PC-3 (cell line): ENCODE measurements at regions not wholly inside any gene's neighbourhood (a gene's known extent, or its start where the extent isn't known, plus 50 kb on each side); places are given as distances from the start of the nearest gene placed in this dataset.

ENCODE experiments used
- ATAC-seq: fragments of 200-7000 bp; cut with Tn5 transposase; 2 replicates; pipeline ENCODE4 v1.9.1; 2020; ENCODE audit warnings: mild to moderate bottlenecking, moderate library complexity
- BruUV-seq: library from RNA; stranded (reverse); fragments of 400-500 nt; replicated peaks from 2 replicates; lab custom pipeline; 2021; lab: Mats Ljungman, UMichigan
- CTCF ChIA-PET: fragments of 300-600 bp; sonication (Branson Sonifier 250); formaldehyde crosslinking; loops from one replicate; lab custom pipeline; 2022; ENCODE audit warnings: antibody characterized with exemption; lab: Charles Lee
- POLR2A ChIA-PET: fragments of 300-600 bp; sonication (Branson Sonifier 250); formaldehyde crosslinking; loops from one replicate; lab custom pipeline; 2022; ENCODE audit warnings: antibody characterized with exemption; ENCODE audit not compliant: unreplicated experiment; lab: Charles Lee
- DNase-seq: peaks from one replicate; pipeline ENCODE4 v3.0.0-alpha.2; 2015
- H2AFZ ChIP-seq: fragments of 300-600 bp; sonication (generic); 2 replicates; pipeline ENCODE4 v1.6.0; 2016; ENCODE audit warnings: antibody characterized with exemption, low read length
- H3F3A ChIP-seq: fragments of 300-600 bp; sonication (generic); one replicate; pipeline ENCODE4 v1.6.0; 2017; ENCODE audit warnings: antibody characterized with exemption, low read length, control low read depth, mild to moderate bottlenecking; ENCODE audit not compliant: unreplicated experiment
- H3K27ac ChIP-seq: fragments of 300-600 bp; sonication (generic); 2 replicates; pipeline ENCODE4 v1.5.1; 2016; ENCODE audit warnings: mild to moderate bottlenecking, low read length
- H3K27me3 ChIP-seq: fragments of 300-600 bp; sonication (generic); 2 replicates; pipeline ENCODE4 v1.6.1; 2016; ENCODE audit warnings: low read length, mixed read lengths
- H3K36me3 ChIP-seq: fragments of 300-600 bp; sonication (generic); 2 replicates; pipeline ENCODE4 v1.6.1; 2016; ENCODE audit warnings: low read depth, mixed run types, low read length, mixed read lengths
- H3K4me1 ChIP-seq: fragments of 300-600 bp; sonication (generic); 2 replicates; pipeline ENCODE4 v1.5.1; 2016; ENCODE audit warnings: low read length; ENCODE audit not compliant: insufficient read depth
- H3K4me2 ChIP-seq: fragments of 300-600 bp; sonication (generic); 2 replicates; pipeline ENCODE4 v1.6.0; 2016; ENCODE audit warnings: low read length
- H3K4me3 ChIP-seq: fragments of 300-600 bp; sonication (generic); 2 replicates; pipeline ENCODE4 v1.5.1; 2016; ENCODE audit warnings: mild to moderate bottlenecking, low read length, mixed read lengths
- H3K79me2 ChIP-seq: fragments of 300-600 bp; sonication (generic); 2 replicates; pipeline ENCODE4 v1.6.1; 2017; ENCODE audit warnings: low read length, mixed read lengths
- H3K9ac ChIP-seq: fragments of 300-600 bp; sonication (generic); 2 replicates; pipeline ENCODE4 v1.6.0; 2016; ENCODE audit warnings: mild to moderate bottlenecking, low read length
- H3K9me2 ChIP-seq: fragments of 300-600 bp; sonication (generic); replicated peaks from 2 replicates; pipeline ENCODE4 v1.6.1; 2016; ENCODE audit warnings: mixed run types, low read length, mixed read lengths
- H3K9me3 ChIP-seq: fragments of 300-600 bp; sonication (generic); 2 replicates; pipeline ENCODE4 v1.6.1; 2016; ENCODE audit warnings: low read length, mixed read lengths
- H4K20me1 ChIP-seq: fragments of 300-600 bp; sonication (generic); 2 replicates; pipeline ENCODE4 v1.6.1; 2016; ENCODE audit warnings: low read length, mixed read lengths
- EZH2 ChIP-seq: fragments of 300-600 bp; sonication (generic); IDR thresholded peaks from one replicate; pipeline ENCODE4 v1.6.1; 2017; ENCODE audit warnings: antibody characterized with exemption, mild to moderate bottlenecking, low read length; ENCODE audit not compliant: unreplicated experiment
- EZH2phosphoT487 ChIP-seq: fragments of 300-600 bp; sonication (generic); IDR thresholded peaks from 2 replicates; pipeline ENCODE4 v1.6.1; 2018; ENCODE audit warnings: mild to moderate bottlenecking, antibody characterized with exemption, low read length, borderline replicate concordance
- intact Hi-C: fragments of 100-400 bp; cut with micrococcal nuclease; formaldehyde crosslinking; loops from 2 replicates; pipeline ENCODE4 v1.9.0; 2023
- TF ChIP-seq, protein P1 (sequence below): fragments of 300-600 bp; sonication (generic); conservative IDR thresholded peaks from 2 replicates; pipeline ENCODE4 v1.5.1; 2017; ENCODE audit warnings: antibody characterized with exemption, low read depth, mild to moderate bottlenecking, low read length

DNA sequence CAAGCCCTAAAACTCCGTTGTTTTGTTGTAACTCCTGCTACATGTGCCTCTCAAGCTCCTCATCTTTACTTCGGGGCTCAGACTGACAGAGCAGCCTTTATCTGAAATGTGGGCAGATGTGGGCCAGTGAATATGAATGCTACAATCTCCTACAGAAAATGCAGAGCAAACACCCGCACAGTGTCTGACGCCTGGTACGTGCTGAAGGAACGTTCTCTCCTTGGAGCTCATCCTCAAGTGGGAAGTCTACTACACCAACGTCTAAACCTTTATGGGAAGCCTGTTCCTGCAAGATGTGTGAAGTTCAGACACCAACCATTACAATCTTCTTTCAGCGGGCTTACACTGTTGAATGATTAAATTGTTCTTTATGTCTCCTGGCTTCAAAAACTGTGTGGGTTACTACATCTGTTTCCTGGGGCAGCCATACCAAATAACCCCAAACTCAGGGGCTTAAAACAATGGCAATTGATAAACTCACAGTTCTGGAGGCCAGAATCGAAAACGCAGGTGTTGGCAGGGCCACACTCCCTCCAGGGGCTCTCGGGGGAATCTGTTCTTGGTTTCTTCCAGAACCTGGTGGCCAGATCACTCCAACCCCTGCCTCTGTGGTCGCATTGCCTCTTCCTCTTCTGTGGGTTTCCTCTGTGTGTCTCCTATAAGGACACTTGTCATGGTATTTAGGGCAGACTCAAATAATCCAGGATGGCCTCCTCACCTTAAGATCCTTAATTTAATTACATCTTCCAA lies 179.7 kb upstream of the PLXNC1 start:
- Histone ChIP-seq H3K9me2 (no peaks in the 10 kb centered on the region), H3K9me3 (no peaks in the 10 kb centered on the region; the same call in 1 of the 2 replicates), H3K36me3 (no peaks in the 10 kb centered on the region), H3F3A (no peaks in the 10 kb centered on the region), H4K20me1 (no peaks in the 10 kb centered on the region), H3K27me3 (no peaks in the 10 kb centered on the region), H2AFZ (no peak overlapping the region), H3K79me2 (no peaks in the 10 kb centered on the region), H3K4me3 (no peak overlapping the region), H3K9ac (no peak overlapping the region), H3K4me1 (no peaks in the 10 kb centered on the region), H3K27ac (no peak overlapping the region), H3K4me2 (no peak overlapping the region)
- ATAC-seq = no peak
- TF ChIP-seq EZH2phosphoT487 = no peak
- TF ChIP-seq, protein P1, sequence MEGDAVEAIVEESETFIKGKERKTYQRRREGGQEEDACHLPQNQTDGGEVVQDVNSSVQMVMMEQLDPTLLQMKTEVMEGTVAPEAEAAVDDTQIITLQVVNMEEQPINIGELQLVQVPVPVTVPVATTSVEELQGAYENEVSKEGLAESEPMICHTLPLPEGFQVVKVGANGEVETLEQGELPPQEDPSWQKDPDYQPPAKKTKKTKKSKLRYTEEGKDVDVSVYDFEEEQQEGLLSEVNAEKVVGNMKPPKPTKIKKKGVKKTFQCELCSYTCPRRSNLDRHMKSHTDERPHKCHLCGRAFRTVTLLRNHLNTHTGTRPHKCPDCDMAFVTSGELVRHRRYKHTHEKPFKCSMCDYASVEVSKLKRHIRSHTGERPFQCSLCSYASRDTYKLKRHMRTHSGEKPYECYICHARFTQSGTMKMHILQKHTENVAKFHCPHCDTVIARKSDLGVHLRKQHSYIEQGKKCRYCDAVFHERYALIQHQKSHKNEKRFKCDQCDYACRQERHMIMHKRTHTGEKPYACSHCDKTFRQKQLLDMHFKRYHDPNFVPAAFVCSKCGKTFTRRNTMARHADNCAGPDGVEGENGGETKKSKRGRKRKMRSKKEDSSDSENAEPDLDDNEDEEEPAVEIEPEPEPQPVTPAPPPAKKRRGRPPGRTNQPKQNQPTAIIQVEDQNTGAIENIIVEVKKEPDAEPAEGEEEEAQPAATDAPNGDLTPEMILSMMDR = no peak
- TF ChIP-seq EZH2 = no peak
- intact Hi-C loops = no loop called here
- ChIA-PET CTCF (no interaction called here), POLR2A (no interaction called here)
- no TSS peak for BruUV-seq
- no peak for DNase-seq

DNA sequence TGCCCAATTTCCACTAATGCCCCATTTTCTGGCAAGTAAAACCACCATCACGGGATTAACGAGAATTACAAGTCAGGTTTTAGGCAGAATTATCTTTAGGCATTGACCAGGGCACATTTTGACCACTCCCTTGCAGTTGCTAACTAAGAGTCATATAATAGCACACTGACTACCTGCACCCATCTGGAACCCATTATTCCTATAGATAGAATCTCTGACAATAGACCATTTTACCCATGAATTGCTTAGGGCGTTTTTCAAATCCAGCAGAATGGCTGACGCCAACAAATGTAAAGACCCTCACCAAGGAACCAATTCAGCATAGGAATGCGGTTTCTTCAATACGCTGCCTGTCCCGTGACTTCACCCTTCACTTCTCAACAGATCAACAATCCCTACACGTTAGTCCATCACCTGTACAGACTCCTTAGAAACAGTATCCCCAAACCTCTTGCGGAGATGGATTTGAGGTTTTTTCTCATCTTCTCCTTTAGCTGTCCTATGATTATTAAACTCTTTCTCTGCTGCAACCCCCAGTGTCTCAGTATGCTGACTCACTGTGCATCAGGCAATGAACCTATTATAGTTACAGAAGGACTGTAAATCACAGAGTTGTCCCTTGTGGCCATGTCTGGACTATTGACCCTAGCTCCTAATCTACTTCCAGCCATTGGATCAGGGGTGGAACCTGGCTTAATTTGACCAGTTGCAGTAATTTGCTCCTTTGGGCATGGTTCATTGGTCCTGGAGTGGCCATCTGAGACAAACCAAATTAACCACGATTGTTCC lies 177.3 kb upstream of the PLXNC1 start:
- no peak for DNase-seq
- Histone ChIP-seq H3K9me2 (no peaks in the 10 kb centered on the region), H2AFZ (no peak overlapping the region), H3K27ac (no peak overlapping the region), H4K20me1 (no peaks in the 10 kb centered on the region), H3K9ac (no peak overlapping the region), H3K36me3 (no peaks in the 10 kb centered on the region), H3K4me3 (no peak overlapping the region), H3K9me3 (no peaks in the 10 kb centered on the region; the same call in 1 of the 2 replicates), H3K79me2 (no peaks in the 10 kb centered on the region), H3K4me1 (no peaks in the 10 kb centered on the region), H3K27me3 (no peaks in the 10 kb centered on the region), H3F3A (no peaks in the 10 kb centered on the region), H3K4me2 (no peak overlapping the region)
- POLR2A ChIA-PET = no interaction called here
- no TSS peak for BruUV-seq
- CTCF ChIA-PET = no interaction called here
- intact Hi-C loops = loop anchor here (10.0 kb wide), 1 partner anchor 466 kb away; no protein-coding TSS in a partner anchor
- ATAC-seq = no peak
- TF ChIP-seq, protein P1 = no peak
- TF ChIP-seq EZH2 = no peak
- no peak for TF ChIP-seq EZH2phosphoT487
